22Rv1 (cell line): ENCODE measurements at regions not wholly inside any gene's neighbourhood (a gene's known extent, or its start where the extent isn't known, plus 50 kb on each side); places are given as distances from the start of the nearest gene placed in this dataset.

ENCODE experiments used
- CTCF ChIP-seq: fragments of 450-650 bp; IDR thresholded peaks from 2 replicates; pipeline ENCODE4 v1.5.1; 2017; ENCODE audit warnings: mild to moderate bottlenecking
- ZFX ChIP-seq: fragments of 450-650 bp; IDR thresholded peaks from 2 replicates; pipeline ENCODE4 v1.6.1; 2017; ENCODE audit warnings: antibody characterized with exemption, borderline replicate concordance

GRCh38 chr11:29641201-29641600 lies 375.6 kb downstream of the KCNA4 start:
- TF ChIP-seq CTCF: no peak
- no peak for TF ChIP-seq ZFX
